Neural progenitor cell (in vitro differentiated cells): ENCODE measurements at regions not wholly inside any gene's neighbourhood (a gene's known extent, or its start where the extent isn't known, plus 50 kb on each side); places are given as distances from the start of the nearest gene placed in this dataset.

Experiments used
- DNase-seq: peaks from one replicate; pipeline ENCODE4 v3.0.0-alpha.2; 2016; ENCODE audit warnings: low spot score
- H2AFZ ChIP-seq: fragments of 200-600 bp; sonication (generic); replicated peaks from 2 replicates; pipeline ENCODE4 v1.6.1; 2016; ENCODE audit warnings: antibody characterized with exemption
- H3F3A ChIP-seq: fragments of 200-600 bp; sonication (generic); 2 replicates; pipeline ENCODE4 v1.6.1; 2016; ENCODE audit warnings: antibody characterized with exemption, low read depth
- H3K27ac ChIP-seq: fragments of 200-600 bp; sonication (generic); 2 replicates; pipeline ENCODE4 v1.5.1; 2016; ENCODE audit warnings: mild to moderate bottlenecking
- H3K27me3 ChIP-seq: fragments of 200-600 bp; sonication (generic); 2 replicates; pipeline ENCODE4 v1.6.1; 2016; ENCODE audit warnings: mild to moderate bottlenecking, moderate library complexity
- H3K36me3 ChIP-seq: fragments of 200-600 bp; sonication (generic); 2 replicates; pipeline ENCODE4 v1.5.1; 2016
- H3K4me1 ChIP-seq: fragments of 200-600 bp; sonication (generic); 2 replicates; pipeline ENCODE4 v1.6.1; 2016; ENCODE audit warnings: mixed run types
- H3K4me2 ChIP-seq: fragments of 200-600 bp; sonication (generic); 2 replicates; pipeline ENCODE4 v1.6.1; 2016
- H3K4me3 ChIP-seq: fragments of 200-600 bp; sonication (generic); 2 replicates; pipeline ENCODE4 v1.5.1; 2016
- H3K79me2 ChIP-seq: fragments of 200-600 bp; sonication (generic); 2 replicates; pipeline ENCODE4 v1.6.1; 2016; ENCODE audit warnings: low read depth
- H3K9ac ChIP-seq: fragments of 200-600 bp; sonication (generic); 2 replicates; pipeline ENCODE4 v1.6.1; 2016
- H3K9me3 ChIP-seq: fragments of 200-600 bp; sonication (generic); 2 replicates; pipeline ENCODE4 v1.5.1; 2016; ENCODE audit warnings: low read depth
- H4K20me1 ChIP-seq: fragments of 200-600 bp; sonication (generic); 2 replicates; pipeline ENCODE4 v1.6.1; 2016; ENCODE audit warnings: low read depth
- H3K27ac Mint-ChIP-seq: 3 replicates; pipeline ENCODE4 v1.8.0; 2021; ENCODE audit warnings: mixed read lengths
- H3K27me3 Mint-ChIP-seq: 2 replicates; pipeline ENCODE4 v1.8.0; 2022; ENCODE audit warnings: low read depth, mild to moderate bottlenecking, inconsistent platforms, moderate library complexity, mixed read lengths; ENCODE audit not compliant: insufficient read depth
- H3K36me3 Mint-ChIP-seq: 3 replicates; pipeline ENCODE4 v1.8.0; 2021; ENCODE audit warnings: mixed read lengths
- H3K4me1 Mint-ChIP-seq: 3 replicates; pipeline ENCODE4 v1.8.0; 2021; ENCODE audit warnings: mixed read lengths
- H3K4me3 Mint-ChIP-seq: 3 replicates; pipeline ENCODE4 v1.8.0; 2021; ENCODE audit warnings: mild to moderate bottlenecking, moderate library complexity, mixed read lengths
- H3K9me3 Mint-ChIP-seq: 3 replicates; pipeline ENCODE4 v1.8.0; 2020; ENCODE audit warnings: mixed read lengths
- EZH2 ChIP-seq: fragments of 200-600 bp; sonication (generic); IDR thresholded peaks from 2 replicates; pipeline ENCODE4 v1.6.1; 2017; ENCODE audit warnings: antibody characterized with exemption, mild to moderate bottlenecking, moderate library complexity
- EZH2phosphoT487 ChIP-seq: fragments of 200-600 bp; sonication (generic); IDR thresholded peaks from 2 replicates; pipeline ENCODE4 v1.6.1; 2017; ENCODE audit warnings: antibody characterized with exemption
- TF ChIP-seq, protein P1 (sequence below): fragments of 200-600 bp; sonication (generic); IDR thresholded peaks from 2 replicates; pipeline ENCODE4 v1.5.1; 2017; ENCODE audit warnings: antibody characterized with exemption, mild to moderate bottlenecking

GRCh38 chr1:166544036-166544435 is 295.2 kb upstream of the POGK start:
- TF ChIP-seq, protein P1, sequence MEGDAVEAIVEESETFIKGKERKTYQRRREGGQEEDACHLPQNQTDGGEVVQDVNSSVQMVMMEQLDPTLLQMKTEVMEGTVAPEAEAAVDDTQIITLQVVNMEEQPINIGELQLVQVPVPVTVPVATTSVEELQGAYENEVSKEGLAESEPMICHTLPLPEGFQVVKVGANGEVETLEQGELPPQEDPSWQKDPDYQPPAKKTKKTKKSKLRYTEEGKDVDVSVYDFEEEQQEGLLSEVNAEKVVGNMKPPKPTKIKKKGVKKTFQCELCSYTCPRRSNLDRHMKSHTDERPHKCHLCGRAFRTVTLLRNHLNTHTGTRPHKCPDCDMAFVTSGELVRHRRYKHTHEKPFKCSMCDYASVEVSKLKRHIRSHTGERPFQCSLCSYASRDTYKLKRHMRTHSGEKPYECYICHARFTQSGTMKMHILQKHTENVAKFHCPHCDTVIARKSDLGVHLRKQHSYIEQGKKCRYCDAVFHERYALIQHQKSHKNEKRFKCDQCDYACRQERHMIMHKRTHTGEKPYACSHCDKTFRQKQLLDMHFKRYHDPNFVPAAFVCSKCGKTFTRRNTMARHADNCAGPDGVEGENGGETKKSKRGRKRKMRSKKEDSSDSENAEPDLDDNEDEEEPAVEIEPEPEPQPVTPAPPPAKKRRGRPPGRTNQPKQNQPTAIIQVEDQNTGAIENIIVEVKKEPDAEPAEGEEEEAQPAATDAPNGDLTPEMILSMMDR = no peak
- TF ChIP-seq EZH2 (no peak), EZH2phosphoT487 (no peak)
- Histone ChIP-seq H3F3A (no peaks in the 10 kb centered on the region), H3K36me3 (no peaks in the 10 kb centered on the region), H3K4me1 (no peaks in the 10 kb centered on the region), H3K27me3 (no peaks in the 10 kb centered on the region), H3K4me2 (no peak overlapping the region), H3K79me2 (no peaks in the 10 kb centered on the region), H4K20me1 (no peaks in the 10 kb centered on the region), H2AFZ (no peak overlapping the region), H3K4me3 (no peak overlapping the region), H3K27ac (no peak overlapping the region), H3K9me3 (no peaks in the 10 kb centered on the region), H3K9ac (no peak overlapping the region)
- Mint-ChIP-seq H3K27ac (no peak overlapping the region), H3K4me1 (no peaks in the 10 kb centered on the region), H3K4me3 (no peak overlapping the region), H3K36me3 (no peaks in the 10 kb centered on the region), H3K27me3 (peaks cover 2% of the 10 kb centered on the region), H3K9me3 (peaks cover 2% of the 10 kb centered on the region)
- no peak for DNase-seq

GRCh38 chr1:166544561-166544960 is 294.7 kb upstream of the POGK start:
- Histone ChIP-seq H3K36me3 (no peaks in the 10 kb centered on the region), H3K27me3 (no peaks in the 10 kb centered on the region), H3K4me1 (no peaks in the 10 kb centered on the region), H3K4me3 (no peak overlapping the region), H4K20me1 (no peaks in the 10 kb centered on the region), H2AFZ (no peak overlapping the region), H3K27ac (no peak overlapping the region), H3K9me3 (no peaks in the 10 kb centered on the region), H3K4me2 (no peak overlapping the region), H3K79me2 (no peaks in the 10 kb centered on the region), H3F3A (no peaks in the 10 kb centered on the region), H3K9ac (no peak overlapping the region)
- H3K27me3 Mint-ChIP-seq = peaks cover 2% of the 10 kb centered on the region
- no peak overlapping the region for H3K27ac Mint-ChIP-seq
- TF ChIP-seq EZH2phosphoT487 (no peak), EZH2 (no peak)
- TF ChIP-seq, protein P1 = no peak
- H3K36me3 Mint-ChIP-seq = no peaks in the 10 kb centered on the region
- H3K4me1 Mint-ChIP-seq = no peaks in the 10 kb centered on the region
- H3K9me3 Mint-ChIP-seq = peaks cover 5% of the 10 kb centered on the region
- no peak overlapping the region for H3K4me3 Mint-ChIP-seq
- no peak for DNase-seq

DNA sequence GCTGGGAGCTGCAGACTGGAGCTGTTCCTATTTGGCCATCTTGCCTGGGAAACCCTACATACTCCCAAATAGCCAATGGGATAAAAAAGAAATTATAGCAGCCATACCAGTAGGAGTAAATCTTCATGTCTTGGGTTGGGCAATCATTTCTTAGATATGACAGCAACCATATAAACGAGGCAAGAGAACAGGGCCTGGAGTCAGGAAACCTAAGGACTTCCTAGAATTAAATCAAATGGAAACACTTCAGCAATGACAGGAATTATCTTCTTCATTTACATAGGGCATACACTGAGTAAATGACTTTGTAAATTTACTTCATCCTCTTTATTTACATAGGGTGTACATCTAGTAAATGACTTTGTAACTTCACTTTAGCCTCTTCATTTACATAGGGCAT is 286.6 kb upstream of the POGK start:
- DNase-seq = no peak

More for the DNA sequence above, 286.6 kb upstream of the POGK start:
- Histone ChIP-seq H3K4me2 (no peak overlapping the region), H3K27me3 (no peaks in the 10 kb centered on the region), H4K20me1 (no peaks in the 10 kb centered on the region), H3K4me3 (no peak overlapping the region), H3K9ac (no peak overlapping the region), H3K9me3 (no peaks in the 10 kb centered on the region), H3K36me3 (no peaks in the 10 kb centered on the region), H3K27ac (no peak overlapping the region), H3F3A (no peaks in the 10 kb centered on the region), H3K4me1 (no peaks in the 10 kb centered on the region), H2AFZ (no peak overlapping the region), H3K79me2 (no peaks in the 10 kb centered on the region)
- no peak for TF ChIP-seq EZH2
- TF ChIP-seq, protein P1 = no peak
- no peak for TF ChIP-seq EZH2phosphoT487
- Mint-ChIP-seq H3K36me3 (no peaks in the 10 kb centered on the region), H3K9me3 (peaks cover 16% of the 10 kb centered on the region), H3K4me3 (no peak overlapping the region), H3K27ac (no peak overlapping the region), H3K4me1 (no peaks in the 10 kb centered on the region), H3K27me3 (peaks cover 2% of the 10 kb centered on the region)
